GM10266 (cell line): ENCODE measurements at regions not wholly inside any gene's neighbourhood (a gene's known extent, or its start where the extent isn't known, plus 50 kb on each side); places are given as distances from the start of the nearest gene placed in this dataset.

Experiments
- DNase-seq: peaks from one replicate; pipeline ENCODE4 v3.0.0; 2012; ENCODE audit errors: extremely low spot score
- TF ChIP-seq, protein P1 (sequence below): IDR thresholded peaks from 2 replicates; pipeline ENCODE4 v1.5.1; 2012; ENCODE audit warnings: mild to moderate bottlenecking, low read depth; ENCODE audit not compliant: control insufficient read depth, insufficient read depth; ENCODE audit errors: missing control alignments

DNA sequence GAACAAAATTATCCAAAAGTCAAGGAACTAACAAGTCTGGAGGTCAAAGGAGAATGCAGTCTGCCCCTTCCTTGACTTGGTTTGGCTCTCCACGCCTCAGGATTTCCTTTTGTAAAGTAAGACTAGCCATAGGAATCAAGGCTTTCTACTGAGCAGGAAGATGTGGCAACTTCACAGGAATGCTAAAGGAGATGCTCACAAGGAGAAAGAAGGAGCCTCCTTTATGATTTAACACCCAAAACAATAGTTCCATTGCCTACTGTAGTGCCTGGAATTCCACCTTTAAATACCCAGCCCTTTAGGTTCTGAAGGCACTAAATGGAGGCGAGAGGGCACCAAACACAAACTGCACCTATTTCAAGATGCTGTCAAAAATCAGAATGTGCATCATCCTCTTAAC, 176.3 kb upstream of the NFIA start:
- TF ChIP-seq, protein P1, sequence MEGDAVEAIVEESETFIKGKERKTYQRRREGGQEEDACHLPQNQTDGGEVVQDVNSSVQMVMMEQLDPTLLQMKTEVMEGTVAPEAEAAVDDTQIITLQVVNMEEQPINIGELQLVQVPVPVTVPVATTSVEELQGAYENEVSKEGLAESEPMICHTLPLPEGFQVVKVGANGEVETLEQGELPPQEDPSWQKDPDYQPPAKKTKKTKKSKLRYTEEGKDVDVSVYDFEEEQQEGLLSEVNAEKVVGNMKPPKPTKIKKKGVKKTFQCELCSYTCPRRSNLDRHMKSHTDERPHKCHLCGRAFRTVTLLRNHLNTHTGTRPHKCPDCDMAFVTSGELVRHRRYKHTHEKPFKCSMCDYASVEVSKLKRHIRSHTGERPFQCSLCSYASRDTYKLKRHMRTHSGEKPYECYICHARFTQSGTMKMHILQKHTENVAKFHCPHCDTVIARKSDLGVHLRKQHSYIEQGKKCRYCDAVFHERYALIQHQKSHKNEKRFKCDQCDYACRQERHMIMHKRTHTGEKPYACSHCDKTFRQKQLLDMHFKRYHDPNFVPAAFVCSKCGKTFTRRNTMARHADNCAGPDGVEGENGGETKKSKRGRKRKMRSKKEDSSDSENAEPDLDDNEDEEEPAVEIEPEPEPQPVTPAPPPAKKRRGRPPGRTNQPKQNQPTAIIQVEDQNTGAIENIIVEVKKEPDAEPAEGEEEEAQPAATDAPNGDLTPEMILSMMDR = no peak
- DNase-seq = no peak

DNA sequence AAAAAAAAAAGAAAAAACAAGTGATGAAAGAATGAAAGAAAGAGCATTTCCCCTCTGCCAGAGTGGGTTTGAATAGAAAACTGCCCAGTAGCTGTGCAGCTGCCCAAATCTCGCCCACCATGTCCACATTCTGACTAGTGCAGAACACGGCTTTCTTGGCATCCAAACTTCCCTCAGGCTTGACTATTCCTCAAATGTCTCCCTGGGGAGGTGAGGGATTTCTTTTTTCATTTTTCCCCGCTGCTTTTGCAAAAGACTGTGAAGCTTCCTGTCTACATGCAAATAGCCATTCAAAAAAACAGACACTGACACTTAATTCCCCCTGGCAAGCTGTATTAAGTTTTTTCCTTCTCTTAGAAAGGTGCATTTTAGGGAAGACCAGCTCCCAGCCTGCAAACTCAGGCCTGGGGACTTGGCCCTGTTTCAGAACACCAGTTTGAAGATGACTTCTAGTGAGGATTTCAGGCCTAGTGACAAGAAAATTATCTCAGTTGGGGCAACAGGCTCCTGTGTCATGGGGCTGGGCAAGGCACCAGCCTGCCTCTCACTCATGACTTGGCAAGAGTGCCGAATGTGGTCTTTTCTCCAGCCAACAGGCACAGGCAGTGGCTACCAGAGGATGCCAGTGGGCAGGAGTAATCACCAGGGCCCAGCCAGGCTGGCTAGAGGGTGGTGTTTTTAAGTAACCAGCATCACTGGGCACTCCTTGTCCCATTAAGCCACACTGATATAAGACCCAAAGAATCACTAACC, 178.1 kb upstream of the NFIA start:
- no peak for DNase-seq
- TF ChIP-seq, protein P1 = no peak

DNA sequence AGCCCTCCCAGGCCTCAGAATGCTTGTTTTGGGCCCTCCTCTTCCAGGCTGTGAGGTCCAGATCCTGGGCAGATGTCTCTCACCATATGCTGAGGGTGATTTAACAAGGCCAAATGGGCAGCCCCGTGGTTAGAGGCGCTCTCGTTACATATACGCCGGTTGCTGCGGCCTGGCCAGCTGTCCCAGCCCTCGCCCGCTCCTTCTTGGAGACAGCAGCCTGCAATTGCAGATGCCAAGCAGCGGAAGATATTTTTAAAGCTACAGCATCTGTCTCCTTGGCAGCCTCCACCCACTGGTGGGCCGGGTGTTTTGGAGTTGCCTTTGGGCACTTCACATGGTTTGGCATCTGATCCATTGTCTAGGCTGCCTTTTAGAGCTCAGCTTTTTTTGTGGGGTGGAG, 178.8 kb upstream of the NFIA start:
- DNase-seq = no peak
- TF ChIP-seq, protein P1 = no peak

DNA sequence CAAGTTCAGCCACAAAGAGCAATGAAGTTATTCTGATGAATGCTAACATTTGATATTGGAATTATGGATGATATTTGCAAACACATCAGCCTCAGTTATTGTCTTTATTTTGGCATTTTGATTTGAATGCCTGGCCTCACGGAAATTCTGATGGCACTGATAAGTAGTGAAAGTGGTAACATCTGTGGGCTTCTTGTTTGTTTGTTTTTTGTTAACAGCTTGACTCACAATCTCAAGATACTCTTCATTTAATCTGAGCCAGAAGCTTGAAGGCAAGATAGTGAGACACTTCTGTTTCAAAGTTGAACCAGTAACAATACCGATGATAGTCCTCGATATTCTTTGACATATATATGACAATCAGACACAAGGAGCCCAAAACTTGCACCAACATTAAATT, 182.9 kb upstream of the NFIA start:
- no peak for DNase-seq
- TF ChIP-seq, protein P1 = no peak

DNA sequence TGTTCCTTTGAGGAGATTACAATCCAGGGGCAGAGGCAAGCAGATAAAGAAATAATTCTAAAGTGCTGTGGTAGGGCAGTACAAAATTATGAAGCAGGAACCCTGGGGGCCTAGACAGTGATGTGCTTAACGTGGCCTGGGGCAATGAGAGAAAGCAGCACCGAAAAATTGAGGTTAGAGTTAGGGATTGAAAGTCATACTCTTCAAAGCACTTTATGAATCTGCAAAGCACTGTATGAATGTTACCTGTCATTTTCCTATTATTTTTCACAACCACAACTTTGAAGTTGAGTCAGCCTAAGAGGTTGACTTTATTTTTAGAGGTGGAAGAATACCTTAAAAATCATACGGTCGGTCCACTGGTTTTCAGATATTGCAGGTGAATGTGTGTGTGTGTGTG, 183.4 kb upstream of the NFIA start:
- DNase-seq = no peak
- TF ChIP-seq, protein P1 = no peak

- TF ChIP-seq, protein P1 = no peak
- DNase-seq = no peak
Measured at GRCh38 chr1:60898413-60898812, 183.9 kb upstream of the NFIA start.

DNA sequence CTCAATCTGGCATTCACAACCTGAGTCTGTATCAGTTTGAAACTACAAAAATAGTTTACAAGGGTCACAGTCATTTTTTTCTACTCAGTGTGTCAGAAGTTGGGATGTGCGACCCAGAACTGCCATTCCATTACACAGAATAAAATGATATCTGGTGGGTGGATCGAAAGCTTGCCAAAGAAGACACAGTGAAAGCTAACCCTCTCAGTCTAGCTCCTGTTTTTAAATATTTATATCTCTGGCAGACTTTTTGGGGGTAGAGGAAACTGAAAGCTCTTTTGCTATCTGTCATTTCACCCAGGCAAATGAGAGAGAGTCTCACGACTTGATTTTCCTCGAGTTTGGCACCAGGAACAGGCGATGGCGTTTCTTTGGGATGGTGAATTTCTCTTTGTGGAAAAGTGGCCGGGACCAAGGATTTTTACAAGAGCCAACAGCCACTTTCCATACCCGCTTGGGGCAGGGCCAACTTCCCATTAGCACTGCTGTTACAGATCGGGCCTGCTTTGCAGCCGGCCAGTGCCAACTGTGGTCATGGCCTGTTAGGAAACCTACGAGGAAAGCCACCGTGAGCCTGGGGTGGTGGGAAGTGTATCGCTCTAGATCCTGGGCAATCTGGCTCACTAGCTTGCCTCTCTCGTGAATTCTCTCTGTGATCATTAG, 185.5 kb upstream of the NFIA start:
- no peak for DNase-seq
- TF ChIP-seq, protein P1 = no peak
